ENCODE measurements at regions not wholly inside any gene's neighbourhood (a gene's known extent, or its start where the extent isn't known, plus 50 kb on each side); places are given as distances from the start of the nearest gene placed in this dataset.

GRCh38 chrX:104347860-104348259 is 93.1 kb upstream of the ESX1 start:
- Histone ChIP-seq H2AFZ (ENCODE audit: insufficient read depth, low read depth, low read length, poor library complexity, severe bottlenecking) (no peak overlapping the region), H3K9ac (ENCODE audit: insufficient read depth, low read length, poor library complexity, severe bottlenecking) (no peak overlapping the region), H4K20me1 (ENCODE audit: insufficient read depth, low read length) (no peaks in the 10 kb centered on the region), H3K4me1 (ENCODE audit: control insufficient read depth in 1 of 2, insufficient read depth in 2 of 2, low read length in 2 of 2) (peaks cover 4 to 8% of the 10 kb centered on the region in 2 donors), H3K4me2 (replicated peaks; ENCODE audit: extremely low read depth, low read length, poor library complexity, severe bottlenecking) (no peak overlapping the region), H3K27me3 (ENCODE audit: control insufficient read depth in 2 of 2, insufficient read depth in 2 of 2, low read length in 2 of 2) (peaks cover 0 to 2% of the 10 kb centered on the region in 2 donors), H3K27ac (ENCODE audit: low read depth in 1 of 2, low read length in 2 of 2) (no peak overlapping the region), H3K36me3 (replicated peaks in 1 of 2; ENCODE audit: control insufficient read depth in 1 of 2, insufficient read depth in 2 of 2, low read length in 2 of 2) (no peaks in the 10 kb centered on the region), H3K79me2 (ENCODE audit: insufficient read depth, low read length) (no peaks in the 10 kb centered on the region), H3K9me3 (replicated peaks in 1 of 2; ENCODE audit: control insufficient read depth in 1 of 2, insufficient read depth in 1 of 2, low read length in 2 of 2) (no peaks in the 10 kb centered on the region), H3K4me3 (replicated peaks in 1 of 3; ENCODE audit: low read depth in 2 of 3, low read length in 3 of 3) (no peak overlapping the region)
- peaks cover 6% of the 10 kb centered on the region for H3K4me1 Mint-ChIP-seq
- no peak for TF ChIP-seq CTCF (IDR thresholded peaks at IDR 0.05)
- peaks cover 4 to 5% (median 5%) of the 10 kb centered on the region in 3 donors for H3K27me3 Mint-ChIP-seq (ENCODE audit: low read depth in 3 of 3)
- no peak overlapping the region for H3K4me3 Mint-ChIP-seq
- H3K36me3 Mint-ChIP-seq: no peaks in the 10 kb centered on the region
- intact Hi-C loops (cut with micrococcal nuclease): no loop called here
- no CpG with 5 or more reads among the region's 4 CpGs for WGBS (ENCODE audit: insufficient coverage)
- no peak for DNase-seq
- peak overlapping the region in 1 of 7 donors; percentile 32 for H3K27ac Mint-ChIP-seq
- no peaks in the 10 kb centered on the region for H3K9me3 Mint-ChIP-seq

DNA sequence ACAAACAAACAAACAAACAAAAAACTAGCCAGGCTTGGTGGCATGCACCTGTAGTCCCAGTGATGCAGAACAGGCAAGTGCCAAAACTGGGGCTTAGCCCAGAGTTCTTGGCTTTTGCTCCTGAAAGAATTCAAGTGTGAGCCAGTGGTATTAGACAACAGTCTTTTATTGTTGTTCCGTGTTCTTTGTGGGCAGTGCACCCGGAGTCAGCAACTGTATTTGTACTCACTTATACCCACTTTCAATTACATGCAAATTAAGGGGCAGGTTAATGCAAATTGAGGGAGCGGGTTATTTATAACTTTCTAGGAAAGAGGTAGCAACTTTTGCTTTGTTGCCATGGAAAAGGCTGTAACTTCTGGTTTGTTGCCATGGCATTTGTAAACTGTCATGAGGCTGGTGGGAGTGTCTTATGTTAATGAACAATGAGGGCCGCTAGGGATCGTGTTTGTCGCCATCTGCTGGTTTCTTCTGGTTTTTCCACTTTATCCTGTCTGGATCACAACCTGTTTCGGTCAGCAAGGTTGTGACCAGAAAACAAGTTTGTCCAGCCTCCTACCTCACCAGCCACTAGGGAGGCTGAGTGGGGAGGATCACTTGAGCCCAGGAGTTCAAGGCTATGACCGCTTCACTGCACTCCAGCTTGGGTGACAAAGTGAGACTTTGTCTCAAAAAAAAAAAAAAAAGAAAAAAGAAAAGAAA is 88.8 kb upstream of the ESX1 start:
- Histone ChIP-seq H4K20me1 (ENCODE audit: insufficient read depth, low read length) (no peaks in the 10 kb centered on the region), H3K4me3 (replicated peaks in 1 of 3; ENCODE audit: low read depth in 2 of 3, low read length in 3 of 3) (no peak overlapping the region), H2AFZ (ENCODE audit: insufficient read depth, low read depth, low read length, poor library complexity, severe bottlenecking) (no peak overlapping the region), H3K4me1 (ENCODE audit: control insufficient read depth in 1 of 2, insufficient read depth in 2 of 2, low read length in 2 of 2) (no peaks in the 10 kb centered on the region), H3K9ac (ENCODE audit: insufficient read depth, low read length, poor library complexity, severe bottlenecking) (no peak overlapping the region), H3K79me2 (ENCODE audit: insufficient read depth, low read length) (no peaks in the 10 kb centered on the region), H3K9me3 (replicated peaks in 1 of 2; ENCODE audit: control insufficient read depth in 1 of 2, insufficient read depth in 1 of 2, low read length in 2 of 2) (no peaks in the 10 kb centered on the region), H3K27ac (ENCODE audit: low read depth in 1 of 2, low read length in 2 of 2) (no peak overlapping the region), H3K36me3 (replicated peaks in 1 of 2; ENCODE audit: control insufficient read depth in 1 of 2, insufficient read depth in 2 of 2, low read length in 2 of 2) (no peaks in the 10 kb centered on the region), H3K27me3 (ENCODE audit: control insufficient read depth in 2 of 2, insufficient read depth in 2 of 2, low read length in 2 of 2) (peaks cover 0 to 2% of the 10 kb centered on the region in 2 donors), H3K4me2 (replicated peaks; ENCODE audit: extremely low read depth, low read length, poor library complexity, severe bottlenecking) (no peak overlapping the region)
- Mint-ChIP-seq H3K27ac (peak overlapping the region in 1 of 7 donors; percentile 12), H3K27me3 (ENCODE audit: low read depth in 3 of 3) (peaks cover 4 to 7% (median 5%) of the 10 kb centered on the region in 3 donors), H3K4me1 (no peaks in the 10 kb centered on the region), H3K4me3 (no peak overlapping the region), H3K9me3 (no peaks in the 10 kb centered on the region), H3K36me3 (no peaks in the 10 kb centered on the region)
- no CpG with 5 or more reads among the region's 8 CpGs for WGBS (ENCODE audit: insufficient coverage)
- intact Hi-C loops (cut with micrococcal nuclease): no loop called here
- DNase-seq: peak; percentile 51 to 71 (median 66)
- TF ChIP-seq CTCF (IDR thresholded peaks at IDR 0.05): peak; percentile 37

Data from CD14-positive monocyte (primary cell).